ENCODE measurements at regions not wholly inside any gene's neighbourhood (a gene's known extent, or its start where the extent isn't known, plus 50 kb on each side); places are given as distances from the start of the nearest gene placed in this dataset.

- TF ChIP-seq, protein P1, sequence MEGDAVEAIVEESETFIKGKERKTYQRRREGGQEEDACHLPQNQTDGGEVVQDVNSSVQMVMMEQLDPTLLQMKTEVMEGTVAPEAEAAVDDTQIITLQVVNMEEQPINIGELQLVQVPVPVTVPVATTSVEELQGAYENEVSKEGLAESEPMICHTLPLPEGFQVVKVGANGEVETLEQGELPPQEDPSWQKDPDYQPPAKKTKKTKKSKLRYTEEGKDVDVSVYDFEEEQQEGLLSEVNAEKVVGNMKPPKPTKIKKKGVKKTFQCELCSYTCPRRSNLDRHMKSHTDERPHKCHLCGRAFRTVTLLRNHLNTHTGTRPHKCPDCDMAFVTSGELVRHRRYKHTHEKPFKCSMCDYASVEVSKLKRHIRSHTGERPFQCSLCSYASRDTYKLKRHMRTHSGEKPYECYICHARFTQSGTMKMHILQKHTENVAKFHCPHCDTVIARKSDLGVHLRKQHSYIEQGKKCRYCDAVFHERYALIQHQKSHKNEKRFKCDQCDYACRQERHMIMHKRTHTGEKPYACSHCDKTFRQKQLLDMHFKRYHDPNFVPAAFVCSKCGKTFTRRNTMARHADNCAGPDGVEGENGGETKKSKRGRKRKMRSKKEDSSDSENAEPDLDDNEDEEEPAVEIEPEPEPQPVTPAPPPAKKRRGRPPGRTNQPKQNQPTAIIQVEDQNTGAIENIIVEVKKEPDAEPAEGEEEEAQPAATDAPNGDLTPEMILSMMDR (IDR thresholded peaks at IDR 0.05), result no peak
- TF ChIP-seq MAX (IDR thresholded peaks at IDR 0.05) (no peak), RNF2 (IDR thresholded peaks at IDR 0.05; ENCODE audit: borderline replicate concordance, low read depth) (no peak), RCOR1 (IDR thresholded peaks at IDR 0.05; ENCODE audit: low read depth, low read length) (no peak), EP300 (IDR thresholded peaks at IDR 0.05) (no peak), HMGXB4 (CRISPR knock-in tag; IDR thresholded peaks at IDR 0.05; ENCODE audit: borderline replicate concordance) (no peak), ESRRA (IDR thresholded peaks at IDR 0.05; ENCODE audit: borderline replicate concordance, low read length) (no peak), MYC (IDR thresholded peaks at IDR 0.05; ENCODE audit: borderline replicate concordance, low read length) (no peak)
Measured at GRCh38 chr6:168826078-168826390, 385.1 kb downstream of the SMOC2 start.

Data from A549 (cell line).